ENCODE measurements at regions not wholly inside any gene's neighbourhood (a gene's known extent, or its start where the extent isn't known, plus 50 kb on each side); places are given as distances from the start of the nearest gene placed in this dataset.

- no peak for TF ChIP-seq TCF7L2 (IDR thresholded peaks at IDR 0.05; ENCODE audit: low read depth, low read length)
- no peak overlapping the region for H3K4me3 ChIP-seq (ENCODE audit: low read depth in 2 of 2, low read length in 2 of 2)
- DNase-seq (ENCODE audit: low read depth, low spot score), result no peak
- H3K27me3 ChIP-seq (ENCODE audit: control insufficient read depth, insufficient read depth, low read length), result peaks cover 11% of the 10 kb centered on the region
- H3K27ac ChIP-seq (ENCODE audit: low read length), result no peak overlapping the region
- H3K36me3 ChIP-seq (ENCODE audit: control insufficient read depth, insufficient read depth, low read length), result no peaks in the 10 kb centered on the region
- in situ Hi-C loops (cut with HindIII; ENCODE audit: low pct_unique_long_range_greater_than_20kb, low sequenced_read_pairs) (loop anchor here (10.0 kb wide), 1 partner anchor 76 kb away; no protein-coding TSS in a partner anchor), intact Hi-C loops (cut with micrococcal nuclease; ENCODE audit: unreplicated experiment) (no loop called here)
- BruUV-seq (replicated peaks), result no TSS peak
- no peak for ATAC-seq
- no peaks in the 10 kb centered on the region for H3K4me1 ChIP-seq (ENCODE audit: control insufficient read depth, insufficient read depth, low read length)
- ChIA-PET POLR2A (no interaction called here), CTCF (no interaction called here)
- H3K9me3 ChIP-seq (ENCODE audit: control insufficient read depth, insufficient read depth, low read depth, low read length), result no peaks in the 10 kb centered on the region
Observed at GRCh38 chr18:24588440-24588839, 128.0 kb downstream of the HRH4 start.

GRCh38 chr18:24590946-24591345 is 130.5 kb downstream of the HRH4 start:
- DNase-seq (ENCODE audit: low read depth, low spot score) (no peak), ATAC-seq (no peak)
- Histone ChIP-seq H3K27me3 (ENCODE audit: control insufficient read depth, insufficient read depth, low read length) (peaks cover 7% of the 10 kb centered on the region), H3K27ac (ENCODE audit: low read length) (no peak overlapping the region), H3K9me3 (ENCODE audit: control insufficient read depth, insufficient read depth, low read depth, low read length) (no peaks in the 10 kb centered on the region), H3K36me3 (ENCODE audit: control insufficient read depth, insufficient read depth, low read length) (no peaks in the 10 kb centered on the region), H3K4me3 (ENCODE audit: low read depth in 2 of 2, low read length in 2 of 2) (no peak overlapping the region), H3K4me1 (ENCODE audit: control insufficient read depth, insufficient read depth, low read length) (no peaks in the 10 kb centered on the region)
- CTCF ChIA-PET, result interaction anchor here (0.6 kb wide), 1 partner anchor 101 kb away, joined by 3 read pairs; no protein-coding TSS in a partner anchor
- intact Hi-C loops (cut with micrococcal nuclease; ENCODE audit: unreplicated experiment), result no loop called here
- no peak for TF ChIP-seq TCF7L2 (IDR thresholded peaks at IDR 0.05; ENCODE audit: low read depth, low read length)
- TF ChIP-seq SIN3A (IDR thresholded peaks at IDR 0.05; ENCODE audit: borderline replicate concordance, insufficient read depth, low read depth, low read length), result no peak
- in situ Hi-C loops (cut with HindIII; ENCODE audit: low pct_unique_long_range_greater_than_20kb, low sequenced_read_pairs), result no loop called here
- POLR2A ChIA-PET, result no interaction called here
- no TSS peak for BruUV-seq (replicated peaks)

- in situ Hi-C loops (cut with HindIII; ENCODE audit: low pct_unique_long_range_greater_than_20kb, low sequenced_read_pairs) (no loop called here), intact Hi-C loops (cut with micrococcal nuclease; ENCODE audit: unreplicated experiment) (no loop called here)
- Histone ChIP-seq H3K4me3 (ENCODE audit: low read depth in 2 of 2, low read length in 2 of 2) (no peak overlapping the region), H3K4me1 (ENCODE audit: control insufficient read depth, insufficient read depth, low read length) (no peaks in the 10 kb centered on the region), H3K27me3 (ENCODE audit: control insufficient read depth, insufficient read depth, low read length) (peaks cover 4% of the 10 kb centered on the region; the same call in 1 of the 2 replicates), H3K9me3 (ENCODE audit: control insufficient read depth, insufficient read depth, low read depth, low read length) (no peaks in the 10 kb centered on the region), H3K27ac (ENCODE audit: low read length) (no peak overlapping the region), H3K36me3 (ENCODE audit: control insufficient read depth, insufficient read depth, low read length) (no peaks in the 10 kb centered on the region)
- ChIA-PET CTCF (no interaction called here), POLR2A (interaction anchor here (0.5 kb wide), 1 partner anchor 9 kb away, joined by 3 read pairs; no protein-coding TSS in a partner anchor)
- no TSS peak for BruUV-seq (replicated peaks)
- ATAC-seq (no peak), DNase-seq (ENCODE audit: low read depth, low spot score) (no peak)
- no peak for TF ChIP-seq CTCF (IDR thresholded peaks at IDR 0.05)
- TF ChIP-seq REST (IDR thresholded peaks at IDR 0.05; ENCODE audit: insufficient read depth in 1 of 2, low read depth in 2 of 2, low read length in 1 of 2), result no peak
Observed at GRCh38 chr18:24593401-24593800, 133.0 kb downstream of the HRH4 start.
